ENCODE measurements at regions not wholly inside any gene's neighbourhood (a gene's known extent, or its start where the extent isn't known, plus 50 kb on each side); places are given as distances from the start of the nearest gene placed in this dataset.

- no peak overlapping the region for H3K4me3 Mint-ChIP-seq
- H3K27ac Mint-ChIP-seq, result no peak overlapping the region
- TF ChIP-seq, protein P1, sequence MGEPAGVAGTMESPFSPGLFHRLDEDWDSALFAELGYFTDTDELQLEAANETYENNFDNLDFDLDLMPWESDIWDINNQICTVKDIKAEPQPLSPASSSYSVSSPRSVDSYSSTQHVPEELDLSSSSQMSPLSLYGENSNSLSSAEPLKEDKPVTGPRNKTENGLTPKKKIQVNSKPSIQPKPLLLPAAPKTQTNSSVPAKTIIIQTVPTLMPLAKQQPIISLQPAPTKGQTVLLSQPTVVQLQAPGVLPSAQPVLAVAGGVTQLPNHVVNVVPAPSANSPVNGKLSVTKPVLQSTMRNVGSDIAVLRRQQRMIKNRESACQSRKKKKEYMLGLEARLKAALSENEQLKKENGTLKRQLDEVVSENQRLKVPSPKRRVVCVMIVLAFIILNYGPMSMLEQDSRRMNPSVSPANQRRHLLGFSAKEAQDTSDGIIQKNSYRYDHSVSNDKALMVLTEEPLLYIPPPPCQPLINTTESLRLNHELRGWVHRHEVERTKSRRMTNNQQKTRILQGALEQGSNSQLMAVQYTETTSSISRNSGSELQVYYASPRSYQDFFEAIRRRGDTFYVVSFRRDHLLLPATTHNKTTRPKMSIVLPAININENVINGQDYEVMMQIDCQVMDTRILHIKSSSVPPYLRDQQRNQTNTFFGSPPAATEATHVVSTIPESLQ (CRISPR knock-in tag; IDR thresholded peaks at IDR 0.05), result no peak
- no peak for TF ChIP-seq ZNF416 (CRISPR knock-in tag; IDR thresholded peaks at IDR 0.05)
- TF ChIP-seq, protein P2, sequence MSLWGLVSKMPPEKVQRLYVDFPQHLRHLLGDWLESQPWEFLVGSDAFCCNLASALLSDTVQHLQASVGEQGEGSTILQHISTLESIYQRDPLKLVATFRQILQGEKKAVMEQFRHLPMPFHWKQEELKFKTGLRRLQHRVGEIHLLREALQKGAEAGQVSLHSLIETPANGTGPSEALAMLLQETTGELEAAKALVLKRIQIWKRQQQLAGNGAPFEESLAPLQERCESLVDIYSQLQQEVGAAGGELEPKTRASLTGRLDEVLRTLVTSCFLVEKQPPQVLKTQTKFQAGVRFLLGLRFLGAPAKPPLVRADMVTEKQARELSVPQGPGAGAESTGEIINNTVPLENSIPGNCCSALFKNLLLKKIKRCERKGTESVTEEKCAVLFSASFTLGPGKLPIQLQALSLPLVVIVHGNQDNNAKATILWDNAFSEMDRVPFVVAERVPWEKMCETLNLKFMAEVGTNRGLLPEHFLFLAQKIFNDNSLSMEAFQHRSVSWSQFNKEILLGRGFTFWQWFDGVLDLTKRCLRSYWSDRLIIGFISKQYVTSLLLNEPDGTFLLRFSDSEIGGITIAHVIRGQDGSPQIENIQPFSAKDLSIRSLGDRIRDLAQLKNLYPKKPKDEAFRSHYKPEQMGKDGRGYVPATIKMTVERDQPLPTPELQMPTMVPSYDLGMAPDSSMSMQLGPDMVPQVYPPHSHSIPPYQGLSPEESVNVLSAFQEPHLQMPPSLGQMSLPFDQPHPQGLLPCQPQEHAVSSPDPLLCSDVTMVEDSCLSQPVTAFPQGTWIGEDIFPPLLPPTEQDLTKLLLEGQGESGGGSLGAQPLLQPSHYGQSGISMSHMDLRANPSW (CRISPR knock-in tag; conservative IDR thresholded peaks at IDR 0.05; ENCODE audit: low read depth), result no peak
- peaks cover 52% of the 10 kb centered on the region for H3K9me3 Mint-ChIP-seq
- H3K4me1 Mint-ChIP-seq, result peaks cover 24% of the 10 kb centered on the region
- H3K27me3 Mint-ChIP-seq (ENCODE audit: low read depth), result peaks cover 4% of the 10 kb centered on the region
- CTCF ChIA-PET, result no interaction called here
- H3K36me3 Mint-ChIP-seq, result peaks cover 31% of the 10 kb centered on the region
- POLR2A ChIA-PET, result no interaction called here
- ATAC-seq (no peak), DNase-seq (ENCODE audit: low spot score) (no peak)
Measured at GRCh38 chr20:42007251-42007650, 389.1 kb upstream of the CHD6 start.

GRCh38 chr20:42005211-42005610 lies 387.0 kb upstream of the CHD6 start:
- Mint-ChIP-seq H3K36me3 (peaks cover 17% of the 10 kb centered on the region), H3K9me3 (peaks cover 36% of the 10 kb centered on the region), H3K27ac (no peak overlapping the region), H3K4me3 (no peak overlapping the region), H3K27me3 (ENCODE audit: low read depth) (no peaks in the 10 kb centered on the region), H3K4me1 (peaks cover 24% of the 10 kb centered on the region)
- POLR2A ChIA-PET, result no interaction called here
- DNase-seq (ENCODE audit: low spot score), result no peak
- TF ChIP-seq TEAD1 (CRISPR knock-in tag; IDR thresholded peaks at IDR 0.05) (no peak), RELA (CRISPR knock-in tag; IDR thresholded peaks at IDR 0.05; ENCODE audit: borderline replicate concordance) (no peak), SOX15 (CRISPR knock-in tag; IDR thresholded peaks at IDR 0.05) (no peak), FOXP1 (CRISPR knock-in tag; IDR thresholded peaks at IDR 0.05; ENCODE audit: borderline replicate concordance) (no peak), CREB1 (CRISPR knock-in tag; IDR thresholded peaks at IDR 0.05) (no peak)
- no peak for ATAC-seq
- CTCF ChIA-PET, result interaction anchor here (0.7 to 1.6 kb wide), 2 partner anchors 13 to 267 kb away, joined by 5 to 8 read pairs; no protein-coding TSS in a partner anchor

- no peak overlapping the region for H3K27ac Mint-ChIP-seq
- peaks cover 18% of the 10 kb centered on the region for H3K9me3 Mint-ChIP-seq
- POLR2A ChIA-PET, result interaction anchor here (0.6 kb wide), 1 partner anchor 323 kb away, joined by 3 read pairs; no protein-coding TSS in a partner anchor
- no peaks in the 10 kb centered on the region for H3K27me3 Mint-ChIP-seq (ENCODE audit: low read depth)
- no peak for DNase-seq (ENCODE audit: low spot score)
- CTCF ChIA-PET, result interaction anchor here (0.7 kb wide), 1 partner anchor 593 kb away, joined by 3 read pairs; no protein-coding TSS in a partner anchor
- peaks cover 24% of the 10 kb centered on the region for H3K4me1 Mint-ChIP-seq
- ATAC-seq, result no peak
- H3K36me3 Mint-ChIP-seq, result peaks cover 2% of the 10 kb centered on the region; the same call in 1 of the 2 replicates
- H3K4me3 Mint-ChIP-seq, result no peak overlapping the region
- TF ChIP-seq ZNF281 (CRISPR knock-in tag; IDR thresholded peaks at IDR 0.05) (no peak), EMX1 (CRISPR knock-in tag; IDR thresholded peaks at IDR 0.05) (no peak), JUN (CRISPR knock-in tag; IDR thresholded peaks at IDR 0.05) (no peak), CREB1 (CRISPR knock-in tag; IDR thresholded peaks at IDR 0.05) (no peak), MLX (CRISPR knock-in tag; IDR thresholded peaks at IDR 0.05) (no peak), SOX15 (CRISPR knock-in tag; IDR thresholded peaks at IDR 0.05) (no peak), TEAD1 (CRISPR knock-in tag; IDR thresholded peaks at IDR 0.05) (no peak), KAT7 (CRISPR knock-in tag; IDR thresholded peaks at IDR 0.05; ENCODE audit: borderline replicate concordance) (no peak), CBFB (CRISPR knock-in tag; IDR thresholded peaks at IDR 0.05; ENCODE audit: low read depth) (no peak)
- TF ChIP-seq, protein P3, sequence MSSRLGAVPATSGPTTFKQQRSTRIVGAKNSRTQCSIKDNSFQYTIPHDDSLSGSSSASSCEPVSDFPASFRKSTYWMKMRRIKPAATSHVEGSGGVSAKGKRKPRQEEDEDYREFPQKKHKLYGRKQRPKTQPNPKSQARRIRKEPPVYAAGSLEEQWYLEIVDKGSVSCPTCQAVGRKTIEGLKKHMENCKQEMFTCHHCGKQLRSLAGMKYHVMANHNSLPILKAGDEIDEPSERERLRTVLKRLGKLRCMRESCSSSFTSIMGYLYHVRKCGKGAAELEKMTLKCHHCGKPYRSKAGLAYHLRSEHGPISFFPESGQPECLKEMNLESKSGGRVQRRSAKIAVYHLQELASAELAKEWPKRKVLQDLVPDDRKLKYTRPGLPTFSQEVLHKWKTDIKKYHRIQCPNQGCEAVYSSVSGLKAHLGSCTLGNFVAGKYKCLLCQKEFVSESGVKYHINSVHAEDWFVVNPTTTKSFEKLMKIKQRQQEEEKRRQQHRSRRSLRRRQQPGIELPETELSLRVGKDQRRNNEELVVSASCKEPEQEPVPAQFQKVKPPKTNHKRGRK (CRISPR knock-in tag; IDR thresholded peaks at IDR 0.05; ENCODE audit: borderline replicate concordance), result no peak
- TF ChIP-seq, protein P4, sequence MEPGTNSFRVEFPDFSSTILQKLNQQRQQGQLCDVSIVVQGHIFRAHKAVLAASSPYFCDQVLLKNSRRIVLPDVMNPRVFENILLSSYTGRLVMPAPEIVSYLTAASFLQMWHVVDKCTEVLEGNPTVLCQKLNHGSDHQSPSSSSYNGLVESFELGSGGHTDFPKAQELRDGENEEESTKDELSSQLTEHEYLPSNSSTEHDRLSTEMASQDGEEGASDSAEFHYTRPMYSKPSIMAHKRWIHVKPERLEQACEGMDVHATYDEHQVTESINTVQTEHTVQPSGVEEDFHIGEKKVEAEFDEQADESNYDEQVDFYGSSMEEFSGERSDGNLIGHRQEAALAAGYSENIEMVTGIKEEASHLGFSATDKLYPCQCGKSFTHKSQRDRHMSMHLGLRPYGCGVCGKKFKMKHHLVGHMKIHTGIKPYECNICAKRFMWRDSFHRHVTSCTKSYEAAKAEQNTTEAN (CRISPR knock-in tag; IDR thresholded peaks at IDR 0.05), result no peak
- TF ChIP-seq, protein P5, sequence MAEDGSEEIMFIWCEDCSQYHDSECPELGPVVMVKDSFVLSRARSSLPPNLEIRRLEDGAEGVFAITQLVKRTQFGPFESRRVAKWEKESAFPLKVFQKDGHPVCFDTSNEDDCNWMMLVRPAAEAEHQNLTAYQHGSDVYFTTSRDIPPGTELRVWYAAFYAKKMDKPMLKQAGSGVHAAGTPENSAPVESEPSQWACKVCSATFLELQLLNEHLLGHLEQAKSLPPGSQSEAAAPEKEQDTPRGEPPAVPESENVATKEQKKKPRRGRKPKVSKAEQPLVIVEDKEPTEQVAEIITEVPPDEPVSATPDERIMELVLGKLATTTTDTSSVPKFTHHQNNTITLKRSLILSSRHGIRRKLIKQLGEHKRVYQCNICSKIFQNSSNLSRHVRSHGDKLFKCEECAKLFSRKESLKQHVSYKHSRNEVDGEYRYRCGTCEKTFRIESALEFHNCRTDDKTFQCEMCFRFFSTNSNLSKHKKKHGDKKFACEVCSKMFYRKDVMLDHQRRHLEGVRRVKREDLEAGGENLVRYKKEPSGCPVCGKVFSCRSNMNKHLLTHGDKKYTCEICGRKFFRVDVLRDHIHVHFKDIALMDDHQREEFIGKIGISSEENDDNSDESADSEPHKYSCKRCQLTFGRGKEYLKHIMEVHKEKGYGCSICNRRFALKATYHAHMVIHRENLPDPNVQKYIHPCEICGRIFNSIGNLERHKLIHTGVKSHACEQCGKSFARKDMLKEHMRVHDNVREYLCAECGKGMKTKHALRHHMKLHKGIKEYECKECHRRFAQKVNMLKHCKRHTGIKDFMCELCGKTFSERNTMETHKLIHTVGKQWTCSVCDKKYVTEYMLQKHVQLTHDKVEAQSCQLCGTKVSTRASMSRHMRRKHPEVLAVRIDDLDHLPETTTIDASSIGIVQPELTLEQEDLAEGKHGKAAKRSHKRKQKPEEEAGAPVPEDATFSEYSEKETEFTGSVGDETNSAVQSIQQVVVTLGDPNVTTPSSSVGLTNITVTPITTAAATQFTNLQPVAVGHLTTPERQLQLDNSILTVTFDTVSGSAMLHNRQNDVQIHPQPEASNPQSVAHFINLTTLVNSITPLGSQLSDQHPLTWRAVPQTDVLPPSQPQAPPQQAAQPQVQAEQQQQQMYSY (CRISPR knock-in tag; IDR thresholded peaks at IDR 0.05), result no peak
Measured at GRCh38 chr20:42003380-42003779, 385.2 kb upstream of the CHD6 start.
